GM23338 (cell line): ENCODE measurements at regions not wholly inside any gene's neighbourhood (a gene's known extent, or its start where the extent isn't known, plus 50 kb on each side); places are given as distances from the start of the nearest gene placed in this dataset.

Experiments used
- CTCF ChIP-seq, 2 experiments: fragments of 200-600 bp in 1 of 2; sonication (generic) in 1 of 2; conservative IDR thresholded peaks; 2 replicates each; pipeline versions ENCODE4 v1.5.1 to v1.6.1; 2016 to 2017; ENCODE audit warnings: antibody characterized with exemption in 2 of 2, low read depth in 2 of 2, mild to moderate bottlenecking in 2 of 2, moderate library complexity in 1 of 2
- ETS1 ChIP-seq: IDR thresholded peaks from 2 replicates; pipeline ENCODE4 v1.6.1; 2016; ENCODE audit warnings: antibody characterized with exemption
- EZH2 ChIP-seq: fragments of 200-600 bp; sonication (generic); IDR thresholded peaks from one replicate; pipeline ENCODE4 v1.8.0; 2017; ENCODE audit warnings: antibody characterized with exemption, mild to moderate bottlenecking, low read depth; ENCODE audit not compliant: unreplicated experiment
- POLR2AphosphoS5 ChIP-seq: IDR thresholded peaks from 2 replicates; pipeline ENCODE4 v1.6.1; 2016; ENCODE audit warnings: antibody characterized with exemption, low read depth
- ZNF114 ChIP-seq: fragments of 250-450 bp; sonication (Bioruptor Pico); IDR thresholded peaks from 2 replicates; pipeline ENCODE4 v1.5.0; 2020; ENCODE audit warnings: mild to moderate bottlenecking, moderate library complexity
- ZNF331 ChIP-seq: fragments of 250-450 bp; sonication (Bioruptor Pico); IDR thresholded peaks from 2 replicates; pipeline ENCODE4 v1.5.0; 2020; ENCODE audit warnings: low read depth, mild to moderate bottlenecking, moderate library complexity

GRCh38 chr7:96869538-96869937 is 135.8 kb upstream of the DLX6 start:
- TF ChIP-seq CTCF (conservative IDR thresholded peaks at IDR 0.05; ENCODE audit: low read depth in 2 of 2) (no peak), ZNF331 (CRISPR knock-in tag) (no peak), ETS1 (no peak), POLR2AphosphoS5 (no peak), EZH2 (no peak), ZNF114 (CRISPR knock-in tag) (no peak)
